Muscle of leg (tissue), 3 donors: ENCODE measurements at regions not wholly inside any gene's neighbourhood (a gene's known extent, or its start where the extent isn't known, plus 50 kb on each side); places are given as distances from the start of the nearest gene placed in this dataset.

Experiments
- DNase-seq: peaks from one replicate; pipeline ENCODE4 v3.0.0; 2013
- H3K27ac ChIP-seq: one replicate; pipeline ENCODE4 v1.5.1; 2013; ENCODE audit warnings: mild to moderate bottlenecking, low read length, control low read depth
- H3K27me3 ChIP-seq: one replicate; pipeline ENCODE4 v1.6.1; 2013; ENCODE audit warnings: low read length; ENCODE audit not compliant: control insufficient read depth, insufficient read depth
- H3K36me3 ChIP-seq: one replicate; pipeline ENCODE4 v1.6.1; 2013; ENCODE audit warnings: low read length; ENCODE audit not compliant: control insufficient read depth, insufficient read depth
- H3K4me1 ChIP-seq: one replicate; pipeline ENCODE4 v1.6.1; 2013; ENCODE audit warnings: low read length; ENCODE audit not compliant: control insufficient read depth, insufficient read depth
- H3K4me3 ChIP-seq: one replicate; pipeline ENCODE4 v1.5.1; 2013; ENCODE audit warnings: low read length, control low read depth
- H3K9me3 ChIP-seq: replicated peaks from 2 replicates; pipeline ENCODE4 v1.6.1; 2013; ENCODE audit warnings: low read depth, low read length; ENCODE audit not compliant: control insufficient read depth
- WGBS: methylation state at CpG from one replicate; pipeline ENCODE4 v1.1.5; 2013; ENCODE audit warnings: missing lambda C conversion rate; ENCODE audit not compliant: insufficient coverage; 5-methylcytosine and 5-hydroxymethylcytosine counted together

DNA sequence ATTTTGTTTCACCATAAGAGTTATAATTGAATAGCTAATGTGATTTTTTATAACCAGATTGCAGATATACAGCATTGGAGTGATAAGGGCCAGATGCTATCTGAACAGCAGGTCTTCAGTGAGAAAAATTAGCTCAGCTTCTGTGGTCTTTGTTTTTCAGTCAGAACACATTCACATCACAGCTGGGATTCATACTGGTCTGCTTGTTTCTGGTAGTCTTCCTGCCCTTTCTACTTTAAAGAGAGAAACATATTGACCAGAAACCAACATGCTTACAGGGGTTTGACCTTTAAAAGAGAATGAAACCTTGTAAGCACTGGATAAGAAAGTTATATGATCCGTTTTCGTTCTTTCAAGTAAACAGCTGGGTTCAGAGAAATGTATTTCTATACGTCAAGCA is 213.7 kb upstream of the TMPRSS15 start:
- H3K27ac ChIP-seq = no peak overlapping the region
- no peak overlapping the region for H3K4me3 ChIP-seq
- DNase-seq = no peak
- H3K9me3 ChIP-seq = no peaks in the 10 kb centered on the region
- no peaks in the 10 kb centered on the region for H3K4me1 ChIP-seq
- H3K36me3 ChIP-seq = no peaks in the 10 kb centered on the region
- WGBS = no CpG with 5 or more reads among the region's 3 CpGs
- no peaks in the 10 kb centered on the region for H3K27me3 ChIP-seq

DNA sequence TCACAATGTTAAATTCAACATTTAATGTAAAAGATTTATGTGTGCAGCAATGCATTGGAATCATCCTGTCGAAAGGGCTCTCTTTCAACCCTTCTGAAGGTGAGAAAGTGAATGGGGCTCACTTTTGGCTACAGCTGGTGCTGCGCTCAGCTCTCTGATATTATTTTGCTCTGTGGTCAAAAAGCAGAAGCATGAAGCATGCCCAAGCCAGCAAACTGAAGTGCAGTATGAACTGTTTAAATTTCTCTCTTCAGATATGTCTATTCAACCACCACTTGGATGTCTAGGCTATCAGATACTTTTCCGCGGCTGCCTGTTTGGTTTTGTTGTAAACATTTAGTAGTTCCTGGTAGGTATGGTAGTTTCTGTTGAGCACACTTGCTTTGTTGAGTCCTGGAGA is 216.9 kb upstream of the TMPRSS15 start:
- no CpG with 5 or more reads among the region's 4 CpGs for WGBS
- no peaks in the 10 kb centered on the region for H3K4me1 ChIP-seq
- no peak for DNase-seq
- no peaks in the 10 kb centered on the region for H3K9me3 ChIP-seq
- H3K4me3 ChIP-seq = no peak overlapping the region
- H3K36me3 ChIP-seq = no peaks in the 10 kb centered on the region
- H3K27me3 ChIP-seq = no peaks in the 10 kb centered on the region
- no peak overlapping the region for H3K27ac ChIP-seq

- no peak overlapping the region for H3K27ac ChIP-seq
- H3K36me3 ChIP-seq = no peaks in the 10 kb centered on the region
- no peaks in the 10 kb centered on the region for H3K4me1 ChIP-seq
- H3K9me3 ChIP-seq = no peaks in the 10 kb centered on the region
- no peak overlapping the region for H3K4me3 ChIP-seq
- DNase-seq = no peak
- H3K27me3 ChIP-seq = no peaks in the 10 kb centered on the region
Measured at GRCh38 chr21:18622383-18622782, 218.8 kb upstream of the TMPRSS15 start.

- Histone ChIP-seq H3K36me3 (no peaks in the 10 kb centered on the region), H3K4me1 (no peaks in the 10 kb centered on the region), H3K9me3 (no peaks in the 10 kb centered on the region), H3K27me3 (no peaks in the 10 kb centered on the region), H3K4me3 (no peak overlapping the region), H3K27ac (no peak overlapping the region)
- DNase-seq = no peak
- WGBS = no CpG with 5 or more reads among the region's 2 CpGs
Measured at GRCh38 chr21:18630446-18630845, 226.9 kb upstream of the TMPRSS15 start.

DNA sequence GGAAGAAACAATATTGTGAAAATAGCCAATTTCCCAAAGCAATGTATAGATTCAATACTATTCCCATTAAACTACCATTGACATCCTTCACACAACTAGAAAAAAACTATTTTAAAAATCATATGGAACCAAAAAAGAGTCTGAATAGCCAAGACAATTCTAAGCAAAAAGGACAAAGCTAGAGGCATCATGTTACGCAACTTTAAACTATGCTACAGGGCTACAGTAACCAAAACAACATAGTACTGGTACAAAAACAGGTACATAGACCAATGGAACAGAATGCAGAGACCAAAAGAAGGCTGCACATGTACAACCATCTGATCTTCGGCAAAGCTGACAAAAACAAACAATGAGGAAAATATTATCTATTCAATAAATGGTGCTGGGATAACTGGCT is 233.3 kb upstream of the TMPRSS15 start:
- Histone ChIP-seq H3K27ac (no peak overlapping the region), H3K9me3 (no peaks in the 10 kb centered on the region), H3K4me1 (no peaks in the 10 kb centered on the region), H3K36me3 (no peaks in the 10 kb centered on the region), H3K27me3 (no peaks in the 10 kb centered on the region), H3K4me3 (no peak overlapping the region)
- WGBS = 88% methylated on average over 1 of the region's 2 CpGs
- DNase-seq = no peak

DNA sequence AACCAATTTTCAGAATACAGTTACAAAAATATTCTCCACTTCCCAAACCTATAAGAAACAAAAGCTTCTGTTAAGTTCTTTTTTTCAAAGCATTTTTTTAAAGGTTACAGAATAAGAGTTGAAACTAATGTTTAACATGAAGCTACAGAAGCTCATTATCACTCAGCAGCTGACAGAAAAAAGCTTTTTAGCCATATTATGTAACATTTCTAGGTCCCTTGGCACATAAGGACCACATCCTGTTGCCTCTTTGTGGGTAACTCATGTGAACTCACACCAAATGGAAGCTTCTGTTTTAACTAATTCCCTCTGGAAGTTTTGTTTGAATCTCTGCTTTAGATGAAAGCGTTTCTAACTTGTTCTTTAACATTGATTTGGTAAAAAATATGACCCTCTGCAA is 242.5 kb upstream of the TMPRSS15 start:
- Histone ChIP-seq H3K9me3 (no peaks in the 10 kb centered on the region), H3K36me3 (no peaks in the 10 kb centered on the region), H3K4me3 (no peak overlapping the region), H3K4me1 (no peaks in the 10 kb centered on the region), H3K27me3 (no peaks in the 10 kb centered on the region), H3K27ac (no peak overlapping the region)
- DNase-seq = no peak
- WGBS = no CpG with 5 or more reads among the region's 1 CpG

DNA sequence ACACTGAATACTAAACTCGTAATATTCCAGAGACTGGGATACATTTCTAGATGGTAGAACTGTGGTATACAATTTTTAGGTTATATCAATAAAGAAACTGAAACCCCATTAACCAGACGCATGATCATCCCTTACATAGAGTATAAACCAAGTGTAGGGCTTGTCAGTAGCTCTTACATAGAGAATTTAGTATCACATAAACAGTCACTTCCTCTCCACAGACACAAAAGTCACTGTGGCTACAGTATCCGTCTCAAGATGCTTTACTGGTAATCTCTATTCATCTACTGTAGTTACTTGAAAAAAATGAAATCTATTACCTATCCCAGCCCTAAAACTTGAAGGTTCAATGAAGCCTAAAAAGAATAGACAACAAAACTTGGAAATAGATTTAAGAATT is 252.3 kb upstream of the TMPRSS15 start:
- Histone ChIP-seq H3K4me1 (no peaks in the 10 kb centered on the region), H3K27ac (no peak overlapping the region), H3K27me3 (no peaks in the 10 kb centered on the region), H3K36me3 (no peaks in the 10 kb centered on the region), H3K9me3 (no peaks in the 10 kb centered on the region), H3K4me3 (no peak overlapping the region)
- WGBS = no CpG with 5 or more reads among the region's 3 CpGs
- DNase-seq = no peak

DNA sequence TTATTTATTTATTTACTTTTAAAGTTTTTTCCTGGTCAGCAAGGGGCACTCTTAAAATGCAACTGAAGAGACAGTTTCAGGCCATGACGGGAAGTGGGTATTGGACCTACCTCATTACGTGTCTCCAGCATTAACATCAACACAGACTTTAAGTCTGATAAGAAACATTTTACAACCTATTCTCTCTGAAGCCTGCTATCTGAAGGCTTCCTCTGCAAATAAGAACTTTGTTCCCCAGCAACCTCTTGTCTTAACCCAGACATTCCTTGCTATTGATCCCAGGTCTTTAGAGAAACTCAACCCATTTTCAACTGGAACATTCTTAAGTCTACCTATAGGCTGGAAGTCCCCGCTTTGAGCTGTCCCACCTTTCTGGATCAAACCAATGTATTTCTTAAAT is 258.3 kb upstream of the TMPRSS15 start:
- no peaks in the 10 kb centered on the region for H3K36me3 ChIP-seq
- no peak overlapping the region for H3K4me3 ChIP-seq
- 93% methylated on average over 2 of the region's 3 CpGs for WGBS
- no peaks in the 10 kb centered on the region for H3K27me3 ChIP-seq
- no peak overlapping the region for H3K27ac ChIP-seq
- H3K9me3 ChIP-seq = no peaks in the 10 kb centered on the region
- no peaks in the 10 kb centered on the region for H3K4me1 ChIP-seq
- no peak for DNase-seq

GRCh38 chr21:18663663-18664062 is 260.1 kb upstream of the TMPRSS15 start:
- H3K27me3 ChIP-seq = no peaks in the 10 kb centered on the region
- H3K9me3 ChIP-seq = no peaks in the 10 kb centered on the region
- H3K27ac ChIP-seq = no peak overlapping the region
- no peak for DNase-seq
- H3K4me3 ChIP-seq = no peak overlapping the region
- H3K4me1 ChIP-seq = no peaks in the 10 kb centered on the region
- WGBS = no CpG with 5 or more reads among the region's 3 CpGs
- H3K36me3 ChIP-seq = no peaks in the 10 kb centered on the region

DNA sequence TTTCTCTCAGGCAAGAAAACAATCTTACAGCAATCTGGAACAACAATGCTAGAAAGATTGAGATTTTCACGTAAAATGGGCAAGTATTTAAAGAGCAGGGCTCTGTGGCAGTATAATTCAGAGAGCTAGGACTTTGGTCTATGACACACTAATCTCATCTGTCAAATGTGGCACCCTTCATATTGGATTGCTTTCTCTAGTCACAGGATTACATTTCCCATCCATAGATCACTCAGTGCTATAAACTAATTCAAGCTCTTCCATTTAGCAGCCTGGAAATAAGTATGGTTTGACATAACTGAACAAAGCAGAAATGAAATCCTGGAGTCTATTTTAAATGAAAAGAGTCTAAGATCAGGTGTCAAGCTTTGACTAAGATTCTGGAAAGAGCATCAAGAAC is 263.1 kb upstream of the TMPRSS15 start:
- Histone ChIP-seq H3K9me3 (no peaks in the 10 kb centered on the region), H3K4me3 (no peak overlapping the region), H3K4me1 (no peaks in the 10 kb centered on the region), H3K36me3 (no peaks in the 10 kb centered on the region), H3K27me3 (no peaks in the 10 kb centered on the region), H3K27ac (no peak overlapping the region)
- no peak for DNase-seq
- WGBS = no CpG with 5 or more reads among the region's 1 CpG

GRCh38 chr21:18673789-18674188 is 270.2 kb upstream of the TMPRSS15 start:
- no peak overlapping the region for H3K4me3 ChIP-seq
- no peak overlapping the region for H3K27ac ChIP-seq
- WGBS = no CpG with 5 or more reads among the region's 1 CpG
- no peaks in the 10 kb centered on the region for H3K27me3 ChIP-seq
- H3K9me3 ChIP-seq = no peaks in the 10 kb centered on the region
- H3K36me3 ChIP-seq = no peaks in the 10 kb centered on the region
- H3K4me1 ChIP-seq = no peaks in the 10 kb centered on the region
- DNase-seq = no peak
